ENCODE measurements at regions not wholly inside any gene's neighbourhood (a gene's known extent, or its start where the extent isn't known, plus 50 kb on each side); places are given as distances from the start of the nearest gene placed in this dataset.

DNA sequence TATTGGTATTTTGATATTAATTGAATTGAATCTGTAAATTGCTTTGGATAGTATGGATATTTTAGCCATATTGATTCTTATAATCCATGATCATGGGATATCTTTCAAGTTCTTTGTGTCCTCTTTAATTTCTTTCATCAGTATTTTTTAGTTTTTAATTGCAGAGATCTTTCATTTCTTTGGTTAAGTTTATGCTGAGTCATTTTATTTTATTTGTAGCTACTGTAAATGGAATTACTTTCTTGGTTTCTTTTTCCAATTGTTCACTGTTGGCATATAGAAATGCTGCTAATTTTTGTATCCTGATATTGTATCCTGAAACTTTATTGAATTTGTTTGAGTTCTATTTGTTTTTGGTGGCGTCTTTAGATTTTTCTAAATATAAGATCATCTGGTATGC, 79.5 kb upstream of the DSEL start:
- DNase-seq (ENCODE audit: low read depth, low spot score): no peak

GRCh38 chr18:67590571-67591141, 74.1 kb upstream of the DSEL start:
- DNase-seq (ENCODE audit: low read depth, low spot score): no peak

- DNase-seq (ENCODE audit: low read depth, low spot score): no peak
Measured at GRCh38 chr18:67589325-67589724, 72.8 kb upstream of the DSEL start.

GRCh38 chr18:67586101-67586500, 69.6 kb upstream of the DSEL start:
- DNase-seq (ENCODE audit: low read depth, low spot score): no peak

- DNase-seq (ENCODE audit: low read depth, low spot score): no peak
Measured at GRCh38 chr18:67583621-67584020, 67.1 kb upstream of the DSEL start.

GRCh38 chr18:67582488-67582887, 66.0 kb upstream of the DSEL start:
- no peak for DNase-seq (ENCODE audit: low read depth, low spot score)

- no peak for DNase-seq (ENCODE audit: low read depth, low spot score)
Measured at GRCh38 chr18:67581178-67581577, 64.7 kb upstream of the DSEL start.

DNA sequence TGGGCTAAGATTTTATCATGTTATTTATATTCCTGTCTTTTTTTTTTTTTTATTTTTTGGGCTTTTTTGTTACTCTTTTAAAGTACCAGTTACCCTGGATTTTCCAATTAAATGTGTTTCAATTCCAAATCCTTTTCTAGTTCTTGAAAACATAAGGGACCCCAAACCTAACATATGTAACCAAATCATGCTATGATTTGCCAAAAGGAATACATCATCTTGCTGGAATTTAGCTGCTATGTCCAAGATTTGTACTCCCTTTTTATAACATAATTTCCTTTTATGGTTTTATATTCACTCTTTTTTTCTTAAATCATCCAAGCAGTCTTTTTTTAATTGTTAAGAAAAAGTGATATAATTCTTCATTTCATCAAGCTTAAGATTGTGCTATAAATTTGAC, 60.9 kb upstream of the DSEL start:
- no peak for DNase-seq (ENCODE audit: low read depth, low spot score)

DNA sequence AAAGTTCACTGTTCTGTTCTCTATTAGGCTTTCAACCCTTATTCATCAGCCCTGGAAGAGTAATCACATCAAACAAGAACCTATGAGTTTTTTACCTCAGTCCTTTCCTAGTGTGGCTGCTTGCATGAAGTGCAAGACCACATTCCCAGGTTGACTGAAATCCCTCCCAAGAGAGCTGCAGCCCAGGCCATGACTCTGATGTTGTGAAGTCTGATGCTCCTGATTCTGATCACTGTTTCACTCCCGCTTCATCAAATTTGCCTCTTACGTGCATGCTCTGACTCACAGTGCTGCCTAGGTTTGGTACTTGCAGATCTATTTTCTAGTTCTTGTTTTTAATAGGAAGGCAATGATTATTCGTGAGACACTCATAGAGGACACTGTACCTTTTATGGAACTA, 58.2 kb upstream of the DSEL start:
- no peak for DNase-seq (ENCODE audit: low read depth, low spot score)

DNA sequence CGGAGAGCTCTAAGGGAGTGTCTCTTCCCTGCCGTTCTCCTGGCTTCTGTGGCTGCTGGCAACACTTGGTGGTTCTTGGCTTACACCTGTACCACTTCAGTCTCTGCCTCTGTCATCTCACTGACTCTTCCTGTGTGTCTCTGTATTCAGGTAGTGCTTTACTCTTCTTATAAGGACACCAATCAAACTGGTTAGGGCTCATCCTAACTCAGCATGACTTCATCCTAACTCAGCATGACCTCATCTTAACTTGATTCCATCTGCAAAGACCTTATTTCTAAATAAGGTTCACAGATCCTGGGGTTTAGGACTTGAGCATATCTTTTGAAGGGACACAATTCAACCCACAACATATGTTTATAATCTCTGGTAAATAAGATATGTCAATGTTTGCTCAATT, 51.6 kb upstream of the DSEL start:
- DNase-seq (ENCODE audit: low read depth, low spot score): no peak

All from brain pericyte (primary cell).